GM20431 (cell line): ENCODE measurements at regions not wholly inside any gene's neighbourhood (a gene's known extent, or its start where the extent isn't known, plus 50 kb on each side); places are given as distances from the start of the nearest gene placed in this dataset.

Source experiments
- in situ Hi-C: fragments of 300-500 bp; cut with MseI, MboI; formaldehyde crosslinking; loops from one replicate; pipeline ENCODE4 v1.15.0; 2020; ENCODE audit warnings: low sequenced_read_pairs; ENCODE audit not compliant: unreplicated experiment

GRCh38 chr1:93815366-93816110, 63.5 kb downstream of the DNTTIP2 start:
- in situ Hi-C loops: loop anchor here (10.0 kb wide), 1 partner anchor 191 kb away; no protein-coding TSS in a partner anchor

DNA sequence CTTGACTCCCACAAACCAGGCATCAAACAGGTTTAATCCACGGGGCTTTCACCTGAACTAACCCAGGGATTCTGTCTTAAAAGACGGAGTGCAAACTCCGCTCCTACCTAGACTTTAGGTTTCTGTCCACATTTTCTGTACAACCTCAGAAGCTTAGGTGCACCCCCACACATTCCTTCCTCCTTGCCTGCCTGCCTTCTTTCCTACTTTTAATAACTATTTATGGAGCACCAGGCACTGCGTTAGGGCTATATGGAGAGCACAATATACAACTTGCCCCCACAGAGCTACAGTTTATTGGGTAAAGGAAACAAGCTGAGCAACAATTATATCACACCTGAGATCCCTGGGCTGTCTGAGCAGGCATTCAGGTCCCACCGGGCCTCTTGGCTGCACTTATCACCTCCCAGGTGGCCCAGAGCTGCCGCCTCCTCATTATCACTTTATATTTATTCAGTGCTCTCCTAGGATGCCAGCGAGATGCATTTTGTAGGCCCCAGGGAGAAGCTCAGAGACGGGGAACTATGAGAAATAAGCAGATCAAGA, 64.1 kb downstream of the DNTTIP2 start:
- in situ Hi-C loops: loop anchor here (10.0 kb wide), 1 partner anchor 190 kb away; no protein-coding TSS in a partner anchor

DNA sequence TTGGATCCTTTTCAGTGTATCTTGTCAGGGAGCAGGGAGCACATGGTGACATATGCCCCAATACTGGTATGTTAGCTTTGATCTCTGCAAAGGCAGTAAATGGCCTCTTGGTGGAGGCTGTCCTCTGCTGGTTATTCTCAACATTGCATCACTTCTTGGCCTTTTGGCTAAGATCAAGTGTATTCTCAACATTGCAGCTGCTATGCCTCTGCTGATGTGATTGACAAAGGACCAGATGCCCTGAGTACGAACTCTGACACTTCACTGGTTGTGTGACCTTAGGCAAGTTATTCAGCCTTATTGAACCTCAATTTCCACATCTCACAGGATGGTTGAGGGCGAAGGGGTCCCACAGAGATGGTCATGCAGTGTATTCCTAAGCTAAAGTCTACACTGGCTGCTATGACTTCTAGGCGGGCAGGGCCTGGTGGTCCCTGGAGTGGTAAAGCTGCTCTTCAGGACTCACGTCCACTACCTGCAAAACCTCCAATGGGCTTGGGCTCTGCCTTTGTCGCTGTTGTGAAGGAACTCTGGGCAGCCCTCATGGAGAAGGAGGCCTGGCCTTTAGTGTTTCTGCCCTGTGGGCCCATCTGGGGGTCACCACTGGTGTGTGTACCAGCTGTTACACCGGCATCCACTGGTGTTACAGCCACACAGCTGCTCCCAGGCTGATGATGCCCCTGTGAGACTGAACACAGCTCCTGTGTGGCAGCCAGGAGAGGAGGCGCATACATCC, 64.8 kb downstream of the DNTTIP2 start:
- in situ Hi-C loops: loop anchor here (10.0 kb wide), 1 partner anchor 189 kb away; no protein-coding TSS in a partner anchor

DNA sequence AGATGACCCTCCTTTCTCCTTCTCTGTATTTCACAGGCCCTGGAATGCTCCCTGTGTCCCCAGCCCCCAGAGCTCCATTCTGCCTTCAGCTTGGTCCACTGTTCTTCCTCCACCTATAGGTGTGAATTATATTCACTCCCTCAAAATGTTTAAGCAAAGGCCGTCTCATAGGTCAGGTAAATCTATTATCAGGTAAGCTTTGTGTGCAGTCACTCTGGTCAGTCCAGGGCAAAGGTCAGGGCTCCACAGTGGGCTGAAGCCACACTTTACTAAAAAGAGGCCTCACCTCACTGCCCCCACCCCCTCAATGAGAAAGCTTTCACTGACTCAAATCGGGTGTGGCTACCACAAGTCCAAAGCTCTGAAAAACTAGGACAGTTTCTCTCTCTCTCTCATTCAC, 65.9 kb downstream of the DNTTIP2 start:
- in situ Hi-C loops: loop anchor here (10.0 kb wide), 1 partner anchor 188 kb away; no protein-coding TSS in a partner anchor

DNA sequence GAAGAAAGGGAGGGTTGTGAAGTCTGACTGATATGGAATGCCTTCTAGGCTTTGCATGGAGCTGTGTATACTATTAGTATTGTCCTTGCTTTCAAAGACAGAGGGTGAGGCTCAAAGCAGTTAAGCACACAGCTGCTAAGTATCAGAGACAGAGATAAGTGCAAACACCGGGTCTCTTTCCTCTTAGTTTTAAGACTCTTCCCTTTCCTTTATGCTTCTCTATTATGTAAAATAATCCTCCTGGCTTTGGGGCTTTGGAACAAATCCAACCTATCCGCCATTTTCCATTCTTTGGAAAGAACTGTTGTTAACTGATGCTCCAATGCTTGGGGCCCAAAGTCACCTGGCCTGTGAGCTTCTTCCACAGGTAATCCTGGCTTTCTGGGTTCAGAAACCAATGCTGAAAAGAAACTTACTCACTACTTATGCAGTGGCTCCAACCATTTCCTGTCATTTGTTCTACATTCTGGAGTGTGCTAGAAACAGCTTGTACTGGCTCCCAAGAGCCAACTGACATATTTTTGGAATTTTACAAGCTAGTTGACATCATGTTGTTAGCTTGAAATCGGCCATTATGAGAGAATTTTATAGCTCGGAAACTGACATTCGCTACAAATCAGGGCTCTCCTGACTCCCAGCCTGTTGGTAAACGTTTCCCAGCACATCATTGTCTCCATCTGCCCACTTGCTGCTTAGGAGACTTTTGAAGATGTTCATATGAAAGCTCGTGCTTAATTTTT, 67.5 kb downstream of the DNTTIP2 start:
- in situ Hi-C loops: loop anchor here (10.0 kb wide), 1 partner anchor 187 kb away; no protein-coding TSS in a partner anchor

DNA sequence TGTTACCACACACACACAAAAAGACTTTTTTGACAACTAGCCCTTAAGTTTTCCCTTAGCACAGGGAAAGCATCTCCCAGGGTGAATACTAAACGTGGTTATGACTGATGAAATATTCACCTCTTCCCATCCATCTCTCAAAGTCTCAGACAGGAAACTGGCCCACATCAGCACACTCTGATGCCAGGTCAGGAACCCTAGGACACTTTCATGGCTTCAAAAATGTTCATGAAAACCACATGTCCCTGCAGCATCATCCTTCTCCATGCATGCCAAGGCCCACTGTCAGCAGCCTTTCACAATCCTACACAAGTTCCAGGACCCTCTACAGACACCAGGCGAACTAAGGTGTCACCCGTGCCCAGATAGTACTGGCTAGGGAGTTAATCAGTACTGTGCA, 68.7 kb downstream of the DNTTIP2 start:
- in situ Hi-C loops: loop anchor here (10.0 kb wide), 1 partner anchor 186 kb away; no protein-coding TSS in a partner anchor

DNA sequence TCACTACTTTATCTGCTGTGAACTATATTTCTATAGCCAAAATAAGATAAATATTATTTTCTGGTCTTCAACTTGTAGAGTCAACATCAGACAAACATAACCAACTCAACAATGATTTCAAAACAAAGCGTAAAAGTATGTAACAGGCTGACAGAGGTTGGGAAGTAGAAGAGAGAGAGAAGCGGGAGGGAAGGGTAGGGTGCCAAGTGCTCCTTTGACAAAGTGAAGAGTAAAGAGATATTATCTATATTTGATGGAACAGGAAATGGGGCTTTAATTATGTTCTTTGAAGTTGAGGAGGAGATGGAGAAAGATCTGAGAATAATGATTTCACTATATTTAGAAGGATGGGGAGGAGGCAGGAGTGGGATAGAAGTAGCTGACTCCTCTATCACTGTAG, 70.1 kb downstream of the DNTTIP2 start:
- in situ Hi-C loops: no loop called here

DNA sequence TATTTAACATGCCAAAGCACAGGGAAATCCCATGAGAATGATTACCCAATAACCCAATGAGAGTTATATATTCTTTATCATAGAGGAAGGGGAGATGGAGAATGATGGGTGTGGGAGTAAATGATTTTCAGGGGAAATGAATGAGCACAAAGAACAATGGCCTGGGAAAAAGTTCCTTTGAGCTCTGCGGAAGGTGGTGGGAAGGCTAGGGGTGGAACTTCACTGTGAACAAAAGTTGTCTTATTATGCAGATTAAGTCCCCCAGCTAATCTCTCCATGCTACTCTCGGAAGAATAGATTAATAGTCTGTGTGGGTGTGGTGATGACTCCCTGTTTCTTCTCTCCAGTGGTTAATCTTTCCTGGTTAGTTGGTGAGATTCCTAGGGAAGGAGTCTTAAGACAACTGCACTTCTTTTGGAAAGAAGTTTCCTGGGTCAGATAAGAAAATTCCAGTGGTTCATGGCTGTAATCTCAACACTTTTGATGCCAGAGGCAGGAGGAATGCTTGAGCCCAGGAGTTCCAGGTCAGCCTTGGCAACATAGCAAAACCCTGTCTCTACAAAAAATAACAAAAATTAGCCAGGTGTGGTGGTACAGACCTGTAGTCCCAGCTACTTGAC, 71.6 kb downstream of the DNTTIP2 start:
- in situ Hi-C loops: no loop called here

GRCh38 chr1:93805027-93805610, 73.9 kb downstream of the DNTTIP2 start:
- in situ Hi-C loops: no loop called here

DNA sequence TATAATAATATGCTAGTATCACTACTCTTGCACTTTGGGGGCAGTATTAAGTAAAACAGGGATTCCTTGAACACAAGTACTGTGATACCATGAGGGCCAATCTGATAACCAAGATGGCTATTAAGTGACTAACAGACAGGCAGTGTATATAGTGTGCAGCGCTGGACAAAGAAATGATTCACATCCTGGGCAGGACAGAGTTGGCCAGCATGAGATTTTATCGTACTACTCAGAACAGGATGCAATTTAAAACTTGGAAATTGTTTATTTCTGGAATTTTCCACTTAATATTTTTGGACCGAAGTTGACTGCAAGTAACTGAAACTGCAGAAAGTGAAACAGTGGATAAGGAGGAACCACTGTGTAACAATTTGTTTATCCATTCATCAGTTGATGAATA, 74.6 kb downstream of the DNTTIP2 start:
- in situ Hi-C loops: no loop called here

GRCh38 chr1:93801471-93801870, 77.5 kb downstream of the DNTTIP2 start:
- in situ Hi-C loops: no loop called here

- in situ Hi-C loops: no loop called here
Observed at GRCh38 chr1:93800856-93801255, 78.2 kb downstream of the DNTTIP2 start.

- in situ Hi-C loops: no loop called here
Observed at GRCh38 chr1:93798291-93798690, 80.7 kb downstream of the DNTTIP2 start.

GRCh38 chr1:93784538-93784937, 94.5 kb downstream of the DNTTIP2 start:
- in situ Hi-C loops: no loop called here

DNA sequence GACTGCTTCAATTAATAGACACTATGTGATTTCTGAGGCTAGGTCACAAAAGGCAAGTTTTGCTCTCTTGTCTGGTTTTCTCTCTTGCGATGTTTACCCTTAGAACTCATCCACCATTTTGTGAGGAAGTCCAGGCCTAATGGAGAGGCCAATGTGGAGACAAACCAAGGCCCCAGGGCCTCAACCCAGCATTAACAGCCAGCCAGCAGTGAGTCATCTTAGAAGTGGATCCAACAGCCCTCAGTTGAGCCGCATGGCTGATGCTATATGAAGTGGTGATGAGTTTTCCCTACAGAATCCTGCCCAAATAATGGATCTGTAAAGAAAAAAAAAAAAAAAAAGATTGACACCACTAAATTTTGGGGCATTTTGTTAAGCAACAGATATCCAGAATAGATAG, 95.1 kb downstream of the DNTTIP2 start:
- in situ Hi-C loops: no loop called here

DNA sequence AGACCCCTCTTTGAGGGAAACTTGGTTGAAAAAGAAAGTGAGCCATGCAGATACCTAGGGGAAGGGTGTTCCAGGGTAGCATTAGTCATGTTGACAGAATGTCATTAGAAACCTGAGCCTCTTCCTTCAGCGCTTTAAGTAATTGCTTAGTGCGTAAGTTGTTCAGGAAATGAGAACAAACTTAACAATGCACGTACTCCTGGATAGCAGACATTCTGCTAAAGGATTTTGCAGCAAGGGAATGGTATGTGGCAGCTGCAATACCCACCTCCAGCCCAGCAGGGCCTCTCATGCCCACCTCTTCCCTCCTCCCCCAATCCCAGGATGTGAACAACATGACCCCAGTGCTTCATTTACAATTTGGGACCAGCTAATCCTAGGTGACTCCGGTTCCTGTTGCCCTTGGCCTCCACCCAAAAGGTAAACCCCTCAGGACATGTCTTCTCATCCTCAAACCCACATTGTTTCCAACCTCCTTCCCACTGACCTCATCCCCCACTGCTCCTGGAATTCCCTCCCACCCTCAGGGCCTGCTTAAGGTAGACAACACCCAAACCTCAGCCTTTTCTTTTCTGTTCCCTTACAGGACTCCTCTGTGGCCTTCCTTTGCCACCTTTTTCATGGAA, 98.0 kb upstream of the BCAR3 start:
- in situ Hi-C loops: no loop called here

- in situ Hi-C loops: no loop called here
Observed at GRCh38 chr1:93778457-93778856, 96.8 kb upstream of the BCAR3 start.

- in situ Hi-C loops: no loop called here
Observed at GRCh38 chr1:93777255-93777654, 95.6 kb upstream of the BCAR3 start.

DNA sequence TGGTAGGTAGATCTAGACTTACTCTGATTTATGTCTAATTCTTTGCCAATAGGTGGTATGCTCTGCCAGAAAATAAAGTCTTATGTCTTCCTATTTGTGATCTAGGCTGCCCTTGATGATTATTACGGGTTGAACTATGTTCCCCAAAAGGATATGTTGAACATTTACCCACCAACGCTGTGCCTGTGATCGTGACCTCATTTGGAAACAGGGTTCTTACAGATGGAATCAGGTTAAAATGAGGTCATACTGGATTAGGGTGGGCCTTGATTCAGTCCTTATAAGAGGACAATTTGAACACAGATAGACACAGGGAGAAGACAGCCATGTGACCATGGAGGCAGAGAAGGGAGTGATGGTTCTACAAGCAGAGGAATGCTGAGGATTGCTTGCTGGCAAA, 95.1 kb upstream of the BCAR3 start:
- in situ Hi-C loops: no loop called here
